Stomach (tissue), 4 donors: ENCODE measurements at regions not wholly inside any gene's neighbourhood (a gene's known extent, or its start where the extent isn't known, plus 50 kb on each side); places are given as distances from the start of the nearest gene placed in this dataset.

ENCODE experiments used
- EP300 ChIP-seq: sonication (generic); formaldehyde crosslinking; IDR thresholded peaks from one replicate; pipeline ENCODE4 v1.6.1; 2017; ENCODE audit warnings: antibody characterized with exemption
- TF ChIP-seq, protein P1 (sequence below), 7 experiments: fragments of 450-650 bp in 4 of 7; fragments of 200-600 bp in 3 of 7; sonication (generic) in 3 of 7; IDR thresholded peaks; one replicate each; pipeline ENCODE4 v1.5.1; 2016 to 2019; ENCODE audit warnings: antibody characterized with exemption in 7 of 7, control low read depth in 2 of 7, mild to moderate bottlenecking in 1 of 7

DNA sequence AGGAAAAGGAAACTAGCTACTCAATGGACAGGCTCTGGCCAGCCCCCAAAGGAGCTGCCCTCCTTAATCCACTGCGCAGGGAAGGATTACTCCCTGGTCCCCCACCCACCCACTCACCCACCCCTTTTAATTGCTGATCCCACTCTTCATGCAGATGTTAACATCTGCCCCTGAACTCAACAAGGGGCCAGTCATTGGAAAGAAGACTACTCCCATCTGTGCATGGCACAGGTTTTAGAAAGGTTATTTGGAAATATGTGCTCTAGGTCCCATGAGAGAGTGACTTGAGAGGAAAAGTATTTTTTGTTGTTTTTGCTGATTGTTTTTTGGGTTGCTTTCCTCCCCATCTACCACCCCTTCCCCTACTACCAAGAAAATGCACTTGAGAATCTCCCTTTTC, 94.4 kb upstream of the FGGY start:
- TF ChIP-seq, protein P1, sequence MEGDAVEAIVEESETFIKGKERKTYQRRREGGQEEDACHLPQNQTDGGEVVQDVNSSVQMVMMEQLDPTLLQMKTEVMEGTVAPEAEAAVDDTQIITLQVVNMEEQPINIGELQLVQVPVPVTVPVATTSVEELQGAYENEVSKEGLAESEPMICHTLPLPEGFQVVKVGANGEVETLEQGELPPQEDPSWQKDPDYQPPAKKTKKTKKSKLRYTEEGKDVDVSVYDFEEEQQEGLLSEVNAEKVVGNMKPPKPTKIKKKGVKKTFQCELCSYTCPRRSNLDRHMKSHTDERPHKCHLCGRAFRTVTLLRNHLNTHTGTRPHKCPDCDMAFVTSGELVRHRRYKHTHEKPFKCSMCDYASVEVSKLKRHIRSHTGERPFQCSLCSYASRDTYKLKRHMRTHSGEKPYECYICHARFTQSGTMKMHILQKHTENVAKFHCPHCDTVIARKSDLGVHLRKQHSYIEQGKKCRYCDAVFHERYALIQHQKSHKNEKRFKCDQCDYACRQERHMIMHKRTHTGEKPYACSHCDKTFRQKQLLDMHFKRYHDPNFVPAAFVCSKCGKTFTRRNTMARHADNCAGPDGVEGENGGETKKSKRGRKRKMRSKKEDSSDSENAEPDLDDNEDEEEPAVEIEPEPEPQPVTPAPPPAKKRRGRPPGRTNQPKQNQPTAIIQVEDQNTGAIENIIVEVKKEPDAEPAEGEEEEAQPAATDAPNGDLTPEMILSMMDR (IDR thresholded peaks at IDR 0.05) = no peak
- TF ChIP-seq EP300 = no peak
